GM23338 (cell line): ENCODE measurements at regions not wholly inside any gene's neighbourhood (a gene's known extent, or its start where the extent isn't known, plus 50 kb on each side); places are given as distances from the start of the nearest gene placed in this dataset.

Experiments used
- ATAC-seq: fragments of 200-7000 bp; cut with Tn5 transposase; 3 replicates; pipeline ENCODE4 v1.9.1; 2020
- DNase-seq: peaks from one replicate; pipeline ENCODE4 v3.0.0-alpha.2; 2015; ENCODE audit warnings: low spot score
- H2AFZ ChIP-seq: fragments of 200-600 bp; sonication (generic); 2 replicates; pipeline ENCODE4 v1.8.0; 2016; ENCODE audit warnings: antibody characterized with exemption, mild to moderate bottlenecking, moderate library complexity
- H3F3A ChIP-seq: fragments of 200-600 bp; sonication (generic); replicated peaks from 2 replicates; pipeline ENCODE4 v1.8.0; 2017; ENCODE audit warnings: antibody characterized with exemption, mixed run types, low read depth
- H3K27ac ChIP-seq: fragments of 200-600 bp; sonication (generic); 2 replicates; pipeline ENCODE4 v1.6.1; 2016; ENCODE audit warnings: low read depth
- H3K27me3 ChIP-seq: fragments of 200-600 bp; sonication (generic); 2 replicates; pipeline ENCODE4 v1.8.0; 2016; ENCODE audit warnings: mild to moderate bottlenecking, mixed run types, moderate library complexity; ENCODE audit not compliant: insufficient read depth
- H3K36me3 ChIP-seq: fragments of 200-600 bp; sonication (generic); 2 replicates; pipeline ENCODE4 v1.8.0; 2016; ENCODE audit warnings: mild to moderate bottlenecking; ENCODE audit not compliant: insufficient read depth
- H3K4me1 ChIP-seq: fragments of 200-600 bp; sonication (generic); 2 replicates; pipeline ENCODE4 v1.8.0; 2016; ENCODE audit warnings: mild to moderate bottlenecking, moderate library complexity; ENCODE audit not compliant: insufficient read depth
- H3K4me2 ChIP-seq: fragments of 200-600 bp; sonication (generic); 2 replicates; pipeline ENCODE4 v1.7.1; 2017; ENCODE audit warnings: mixed run types
- H3K4me3 ChIP-seq: fragments of 200-600 bp; sonication (generic); 2 replicates; pipeline ENCODE4 v1.6.1; 2016; ENCODE audit warnings: mixed run types
- H3K79me2 ChIP-seq: fragments of 200-600 bp; sonication (generic); replicated peaks from 2 replicates; pipeline ENCODE4 v1.8.0; 2017; ENCODE audit warnings: mild to moderate bottlenecking; ENCODE audit not compliant: insufficient read depth
- H3K9me2 ChIP-seq: fragments of 200-600 bp; sonication (generic); 2 replicates; pipeline ENCODE4 v1.8.0; 2017; ENCODE audit not compliant: insufficient read depth
- H4K20me1 ChIP-seq: fragments of 200-600 bp; sonication (generic); replicated peaks from 2 replicates; pipeline ENCODE4 v1.8.0; 2017; ENCODE audit warnings: mild to moderate bottlenecking; ENCODE audit not compliant: insufficient read depth
- H3K27ac Mint-ChIP-seq: 2 replicates; pipeline ENCODE4 v1.8.0; 2020; ENCODE audit warnings: inconsistent platforms, mild to moderate bottlenecking, moderate library complexity, mixed read lengths
- H3K27me3 Mint-ChIP-seq: 3 replicates; pipeline ENCODE4 v1.8.0; 2022; ENCODE audit warnings: low read depth, mild to moderate bottlenecking, moderate library complexity, mixed read lengths, inconsistent platforms; ENCODE audit not compliant: insufficient read depth, poor library complexity
- H3K36me3 Mint-ChIP-seq: 3 replicates; pipeline ENCODE4 v1.8.0; 2021; ENCODE audit warnings: low read depth, mild to moderate bottlenecking, inconsistent platforms, moderate library complexity, mixed read lengths
- H3K4me1 Mint-ChIP-seq: 3 replicates; pipeline ENCODE4 v1.8.0; 2020; ENCODE audit warnings: mild to moderate bottlenecking, inconsistent platforms, mixed read lengths
- H3K4me3 Mint-ChIP-seq: 3 replicates; pipeline ENCODE4 v1.8.0; 2021; ENCODE audit warnings: moderate library complexity, mild to moderate bottlenecking, inconsistent platforms, mixed read lengths
- H3K9me3 Mint-ChIP-seq: 3 replicates; pipeline ENCODE4 v1.8.0; 2020; ENCODE audit warnings: moderate library complexity, mild to moderate bottlenecking, inconsistent platforms, mixed read lengths
- CREB1 ChIP-seq: fragments of 250-450 bp; sonication (Bioruptor Pico); IDR thresholded peaks from 2 replicates; pipeline ENCODE4 v1.5.0; 2020; ENCODE audit warnings: low read depth, mild to moderate bottlenecking, moderate library complexity
- CTCF ChIP-seq, 2 experiments: fragments of 200-600 bp in 1 of 2; sonication (generic) in 1 of 2; conservative IDR thresholded peaks; 2 replicates each; pipeline versions ENCODE4 v1.5.1 to v1.6.1; 2016 to 2017; ENCODE audit warnings: antibody characterized with exemption in 2 of 2, low read depth in 2 of 2, mild to moderate bottlenecking in 2 of 2, moderate library complexity in 1 of 2
- ETS1 ChIP-seq: IDR thresholded peaks from 2 replicates; pipeline ENCODE4 v1.6.1; 2016; ENCODE audit warnings: antibody characterized with exemption
- EZH2 ChIP-seq: fragments of 200-600 bp; sonication (generic); IDR thresholded peaks from one replicate; pipeline ENCODE4 v1.8.0; 2017; ENCODE audit warnings: antibody characterized with exemption, mild to moderate bottlenecking, low read depth; ENCODE audit not compliant: unreplicated experiment
- EZH2phosphoT487 ChIP-seq: fragments of 200-600 bp; sonication (generic); IDR thresholded peaks from one replicate; pipeline ENCODE4 v1.8.1; 2018; ENCODE audit warnings: antibody characterized with exemption; ENCODE audit not compliant: unreplicated experiment
- JUNB ChIP-seq: IDR thresholded peaks from one replicate; pipeline ENCODE4 v1.6.1; 2016; ENCODE audit warnings: antibody characterized with exemption; ENCODE audit not compliant: unreplicated experiment
- NANOG ChIP-seq: IDR thresholded peaks from 2 replicates; pipeline ENCODE4 v1.6.1; 2016; ENCODE audit warnings: antibody characterized with exemption, borderline replicate concordance
- POLR2AphosphoS5 ChIP-seq: IDR thresholded peaks from 2 replicates; pipeline ENCODE4 v1.6.1; 2016; ENCODE audit warnings: antibody characterized with exemption, low read depth
- REST ChIP-seq: IDR thresholded peaks from one replicate; pipeline ENCODE4 v1.6.1; 2018; ENCODE audit warnings: antibody characterized with exemption; ENCODE audit not compliant: unreplicated experiment
- STAT1 ChIP-seq: IDR thresholded peaks from one replicate; pipeline ENCODE4 v1.6.1; 2016; ENCODE audit warnings: antibody characterized with exemption; ENCODE audit not compliant: unreplicated experiment
- ZNF114 ChIP-seq: fragments of 250-450 bp; sonication (Bioruptor Pico); IDR thresholded peaks from 2 replicates; pipeline ENCODE4 v1.5.0; 2020; ENCODE audit warnings: mild to moderate bottlenecking, moderate library complexity
- ZNF331 ChIP-seq: fragments of 250-450 bp; sonication (Bioruptor Pico); IDR thresholded peaks from 2 replicates; pipeline ENCODE4 v1.5.0; 2020; ENCODE audit warnings: low read depth, mild to moderate bottlenecking, moderate library complexity
- ZNF462 ChIP-seq: fragments of 250-450 bp; sonication (Bioruptor Pico); IDR thresholded peaks from 2 replicates; pipeline ENCODE4 v1.5.0; 2020; ENCODE audit warnings: mild to moderate bottlenecking, moderate library complexity

DNA sequence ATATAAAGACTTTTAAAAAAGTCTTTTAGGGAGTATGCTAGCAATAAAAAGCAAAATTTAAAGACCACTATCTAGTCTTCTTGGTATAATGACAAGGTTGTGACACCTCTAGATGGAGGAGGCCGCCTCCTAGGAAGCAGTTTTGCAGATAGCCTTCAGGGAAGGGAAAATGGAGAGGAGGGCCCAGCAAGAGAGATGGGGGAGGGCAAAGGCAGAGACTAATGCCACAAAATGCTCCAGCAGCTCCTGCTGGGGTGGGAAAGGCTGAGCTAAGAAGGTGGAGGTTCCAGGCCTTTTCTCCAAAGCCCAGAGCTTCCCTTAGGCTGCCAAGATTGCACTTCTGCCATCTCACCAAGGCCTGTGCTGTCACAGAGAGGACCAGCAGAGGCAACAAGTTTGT is 153.9 kb upstream of the THSD7B start:
- TF ChIP-seq NANOG (no peak), REST (no peak), POLR2AphosphoS5 (no peak), ZNF114 (CRISPR knock-in tag) (no peak), CTCF (conservative IDR thresholded peaks at IDR 0.05; ENCODE audit: low read depth in 2 of 2) (no peak), CREB1 (CRISPR knock-in tag) (no peak), STAT1 (no peak), ZNF462 (CRISPR knock-in tag) (no peak), EZH2 (no peak), ETS1 (no peak), EZH2phosphoT487 (no peak), ZNF331 (CRISPR knock-in tag) (no peak), JUNB (no peak)
- Mint-ChIP-seq H3K4me3 (no peak overlapping the region), H3K36me3 (no peaks in the 10 kb centered on the region), H3K4me1 (no peaks in the 10 kb centered on the region), H3K9me3 (no peaks in the 10 kb centered on the region), H3K27ac (no peak overlapping the region), H3K27me3 (no peaks in the 10 kb centered on the region)
- Histone ChIP-seq H3K9me2 (no peaks in the 10 kb centered on the region), H3K79me2 (no peaks in the 10 kb centered on the region), H2AFZ (peak overlapping the region; percentile 52; the same call in 1 of the 2 replicates), H3K27me3 (no peaks in the 10 kb centered on the region), H3F3A (no peaks in the 10 kb centered on the region), H4K20me1 (no peaks in the 10 kb centered on the region), H3K4me1 (no peaks in the 10 kb centered on the region), H3K36me3 (no peaks in the 10 kb centered on the region), H3K4me2 (no peak overlapping the region), H3K4me3 (no peak overlapping the region), H3K27ac (no peak overlapping the region)
- no peak for ATAC-seq
- no peak for DNase-seq
